ENCODE measurements at regions not wholly inside any gene's neighbourhood (a gene's known extent, or its start where the extent isn't known, plus 50 kb on each side); places are given as distances from the start of the nearest gene placed in this dataset.
"Not testable (repeated sequence)": the region's sequence is repeated elsewhere in the genome, so short reads cannot be mapped to it uniquely, and the experiment has no call there.

- DNase-seq (no peak), ATAC-seq (no peak)
- H3K9me3 ChIP-seq, result no peaks in the 10 kb centered on the region
- TF ChIP-seq CTCF (IDR thresholded peaks at IDR 0.05), result no peak
- H3K36me3 ChIP-seq (ENCODE audit: low read depth), result no peaks in the 10 kb centered on the region
- intact Hi-C loops (cut with DNase I, micrococcal nuclease), result no loop called here
- H3K4me1 ChIP-seq (ENCODE audit: low read depth), result no peaks in the 10 kb centered on the region
- H3K4me3 ChIP-seq, result no peak overlapping the region
These were observed 84.8 kb upstream of the ZFP42 start for GRCh38 chr4:187910741-187911140.

GRCh38 chr4:187915406-187915805 lies 80.2 kb upstream of the ZFP42 start:
- H3K4me1 ChIP-seq (ENCODE audit: low read depth); H3K4me3 ChIP-seq; intact Hi-C loops (cut with DNase I, micrococcal nuclease); H3K36me3 ChIP-seq (ENCODE audit: low read depth); H3K9me3 ChIP-seq; DNase-seq; ATAC-seq: not testable (repeated sequence)

- Histone ChIP-seq H3K4me3 (no peak overlapping the region), H3K9me3 (no peaks in the 10 kb centered on the region), H3K36me3 (ENCODE audit: low read depth) (no peaks in the 10 kb centered on the region), H3K4me1 (ENCODE audit: low read depth) (no peaks in the 10 kb centered on the region)
- intact Hi-C loops (cut with DNase I, micrococcal nuclease), result no loop called here
- TF ChIP-seq CTCF (IDR thresholded peaks at IDR 0.05), result no peak
- DNase-seq (no peak), ATAC-seq (no peak)
These were observed 75.6 kb upstream of the ZFP42 start for GRCh38 chr4:187919966-187920365.

- no peak for DNase-seq
- H3K4me3 ChIP-seq, result no peak overlapping the region
- no peaks in the 10 kb centered on the region for H3K36me3 ChIP-seq (ENCODE audit: low read depth)
- TF ChIP-seq CTCF (IDR thresholded peaks at IDR 0.05), result no peak
- no peaks in the 10 kb centered on the region for H3K9me3 ChIP-seq
- intact Hi-C loops (cut with DNase I, micrococcal nuclease), result no loop called here
- no peaks in the 10 kb centered on the region for H3K4me1 ChIP-seq (ENCODE audit: low read depth)
- ATAC-seq, result no peak
These were observed 73.5 kb upstream of the ZFP42 start for GRCh38 chr4:187921946-187922623.

GRCh38 chr4:187929024-187929423 lies 66.5 kb upstream of the ZFP42 start:
- Histone ChIP-seq H3K4me1 (ENCODE audit: low read depth) (no peaks in the 10 kb centered on the region), H3K9me3 (no peaks in the 10 kb centered on the region), H3K4me3 (no peak overlapping the region), H3K36me3 (ENCODE audit: low read depth) (no peaks in the 10 kb centered on the region)
- DNase-seq, result no peak
- intact Hi-C loops (cut with DNase I, micrococcal nuclease), result no loop called here
- TF ChIP-seq CTCF (IDR thresholded peaks at IDR 0.05), result no peak
- no peak for ATAC-seq

- intact Hi-C loops (cut with DNase I, micrococcal nuclease), result no loop called here
- TF ChIP-seq CTCF (IDR thresholded peaks at IDR 0.05), result no peak
- Histone ChIP-seq H3K4me3 (no peak overlapping the region), H3K36me3 (ENCODE audit: low read depth) (no peaks in the 10 kb centered on the region), H3K4me1 (ENCODE audit: low read depth) (no peaks in the 10 kb centered on the region), H3K9me3 (no peaks in the 10 kb centered on the region)
- DNase-seq (no peak), ATAC-seq (no peak)
These were observed 60.8 kb upstream of the ZFP42 start for GRCh38 chr4:187934766-187935165.
